ENCODE measurements at regions not wholly inside any gene's neighbourhood (a gene's known extent, or its start where the extent isn't known, plus 50 kb on each side); places are given as distances from the start of the nearest gene placed in this dataset.

DNA sequence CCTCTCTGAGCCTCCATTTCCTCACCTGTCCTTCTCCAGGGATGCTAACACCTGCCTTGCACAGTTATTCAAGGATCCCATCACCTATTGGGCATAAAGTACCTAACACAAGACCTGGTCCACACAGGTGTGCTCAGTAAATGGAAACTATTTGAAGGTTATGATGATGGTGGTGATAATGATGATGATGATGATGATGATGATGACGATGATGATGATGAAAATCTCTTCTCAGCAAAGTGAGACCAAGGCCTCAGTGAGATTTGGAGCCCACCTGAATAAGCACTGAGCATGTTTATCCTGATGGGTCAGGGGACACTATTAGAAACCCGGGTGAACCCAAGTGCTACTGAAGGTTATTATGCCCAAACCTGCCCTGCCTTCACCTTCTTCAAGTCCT is 100.7 kb downstream of the DMRTA2 start:
- no peak overlapping the region for H3K4me3 ChIP-seq
- no peak for DNase-seq (ENCODE audit: low read depth, low spot score)
- no peak overlapping the region for H3K27ac ChIP-seq
- H3K36me3 ChIP-seq (ENCODE audit: insufficient read depth, low read length), result no peaks in the 10 kb centered on the region
- TF ChIP-seq EZH2 (IDR thresholded peaks at IDR 0.05) (no peak), POLR2AphosphoS5 (IDR thresholded peaks at IDR 0.05; ENCODE audit: borderline replicate concordance, low read depth, low read length) (no peak), FOXP2 (optimal IDR thresholded peaks at IDR 0.05; ENCODE audit: control extremely low read depth, extremely low read length, insufficient read depth) (no peak)
- H3K9me3 ChIP-seq (ENCODE audit: low read depth, low read length), result no peaks in the 10 kb centered on the region
- H3K9ac ChIP-seq (ENCODE audit: insufficient read length), result no peak overlapping the region

DNA sequence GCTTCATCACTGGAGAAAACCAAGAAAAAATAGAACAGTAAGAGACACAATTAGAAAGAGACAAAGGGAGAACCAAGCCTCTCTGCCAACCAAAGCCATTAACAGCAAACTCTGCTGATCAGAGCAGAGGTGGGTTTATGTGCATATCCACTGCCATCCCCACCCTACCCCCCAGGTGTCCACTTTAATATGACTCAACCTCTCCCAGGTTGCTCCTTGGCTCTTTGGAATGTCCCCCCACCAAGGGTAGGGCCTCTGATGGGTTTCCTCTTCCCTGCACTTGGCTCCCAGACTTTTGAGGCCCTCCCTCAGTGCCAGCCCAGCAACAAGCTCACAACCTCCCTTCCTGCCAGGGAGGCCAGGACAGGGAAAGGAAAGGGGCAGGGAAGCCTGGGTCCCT is 104.8 kb downstream of the DMRTA2 start:
- Histone ChIP-seq H3K9ac (ENCODE audit: insufficient read length) (no peak overlapping the region), H3K4me3 (no peak overlapping the region), H3K36me3 (ENCODE audit: insufficient read depth, low read length) (no peaks in the 10 kb centered on the region), H3K27ac (no peak overlapping the region), H3K9me3 (ENCODE audit: low read depth, low read length) (no peaks in the 10 kb centered on the region)
- DNase-seq (ENCODE audit: low read depth, low spot score), result no peak
- TF ChIP-seq EZH2 (IDR thresholded peaks at IDR 0.05) (no peak), POLR2AphosphoS5 (IDR thresholded peaks at IDR 0.05; ENCODE audit: borderline replicate concordance, low read depth, low read length) (no peak), FOXP2 (optimal IDR thresholded peaks at IDR 0.05; ENCODE audit: control extremely low read depth, extremely low read length, insufficient read depth) (no peak)

DNA sequence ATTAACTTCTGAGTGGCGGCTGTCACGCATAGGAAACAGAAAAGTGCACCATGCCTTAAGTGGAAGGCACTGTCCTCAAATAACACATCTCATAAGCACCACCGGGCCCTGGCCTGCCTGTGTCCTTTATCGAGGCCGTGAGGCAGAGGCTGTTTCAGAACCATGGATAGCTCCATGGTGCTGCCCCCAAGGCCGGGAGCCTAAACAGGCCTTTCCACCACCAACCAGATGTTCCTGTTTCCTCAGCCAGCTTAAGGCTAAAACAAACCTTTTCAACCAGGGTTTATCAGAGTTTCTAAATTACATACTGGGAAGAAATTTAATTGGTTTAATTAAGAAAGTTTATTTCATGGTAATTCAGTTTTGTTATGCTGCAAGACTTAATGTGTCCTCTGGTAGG is 114.4 kb downstream of the DMRTA2 start:
- no peak overlapping the region for H3K9ac ChIP-seq (ENCODE audit: insufficient read length)
- H3K36me3 ChIP-seq (ENCODE audit: insufficient read depth, low read length), result no peaks in the 10 kb centered on the region
- no peak overlapping the region for H3K4me3 ChIP-seq
- no peak for TF ChIP-seq POLR2AphosphoS5 (IDR thresholded peaks at IDR 0.05; ENCODE audit: borderline replicate concordance, low read depth, low read length)
- no peak overlapping the region for H3K27ac ChIP-seq
- no peaks in the 10 kb centered on the region for H3K9me3 ChIP-seq (ENCODE audit: low read depth, low read length)
- DNase-seq (ENCODE audit: low read depth, low spot score), result no peak

DNA sequence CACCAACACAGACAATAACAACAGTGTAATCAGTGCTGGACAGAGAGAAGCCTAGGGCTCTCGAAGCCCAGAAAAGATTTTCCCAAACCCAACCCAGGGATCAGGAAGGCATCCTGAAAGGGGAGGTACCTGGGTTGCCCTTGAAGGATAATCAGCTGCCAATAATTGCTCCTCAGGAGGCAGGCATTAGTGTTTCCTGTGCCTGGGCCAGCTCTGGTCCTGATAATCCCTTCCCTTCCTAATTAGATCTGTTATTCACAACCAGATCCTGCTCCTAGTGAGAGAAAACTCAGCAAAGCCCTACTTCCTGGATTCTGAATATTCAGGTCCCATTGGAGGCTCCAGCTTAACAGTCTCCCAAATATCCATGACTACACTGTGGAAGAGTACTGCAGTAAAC is 117.4 kb downstream of the DMRTA2 start:
- DNase-seq (ENCODE audit: low read depth, low spot score), result no peak
- no peaks in the 10 kb centered on the region for H3K36me3 ChIP-seq (ENCODE audit: insufficient read depth, low read length)
- TF ChIP-seq POLR2AphosphoS5 (IDR thresholded peaks at IDR 0.05; ENCODE audit: borderline replicate concordance, low read depth, low read length) (no peak), FOXP2 (optimal IDR thresholded peaks at IDR 0.05; ENCODE audit: control extremely low read depth, extremely low read length, insufficient read depth) (no peak), EZH2 (IDR thresholded peaks at IDR 0.05) (no peak)
- H3K9ac ChIP-seq (ENCODE audit: insufficient read length), result no peak overlapping the region
- H3K9me3 ChIP-seq (ENCODE audit: low read depth, low read length), result no peaks in the 10 kb centered on the region
- H3K27ac ChIP-seq, result no peak overlapping the region
- H3K4me3 ChIP-seq, result no peak overlapping the region

DNA sequence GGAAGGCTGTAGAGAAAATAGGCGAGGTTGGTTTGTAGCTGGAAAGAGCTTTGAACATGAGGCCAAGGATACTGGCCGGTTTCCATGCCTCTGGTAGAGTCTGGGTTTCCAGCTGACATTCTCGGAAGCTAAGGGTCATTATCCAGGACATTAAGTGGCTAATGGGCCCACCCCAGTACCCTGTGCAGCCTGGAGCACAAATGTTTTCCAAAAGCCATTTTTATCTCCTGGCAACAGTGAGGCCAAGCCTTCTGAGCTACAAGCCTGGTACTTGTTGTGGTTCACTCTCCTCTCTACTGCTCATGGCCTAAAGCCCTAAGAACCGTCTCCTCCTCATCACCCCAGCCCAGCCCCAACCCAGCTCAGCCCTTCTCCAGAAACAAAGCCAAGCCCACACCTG is 122.9 kb downstream of the DMRTA2 start:
- DNase-seq (ENCODE audit: low read depth, low spot score), result no peak
- no peak overlapping the region for H3K4me3 ChIP-seq
- TF ChIP-seq POLR2AphosphoS5 (IDR thresholded peaks at IDR 0.05; ENCODE audit: borderline replicate concordance, low read depth, low read length) (no peak), FOXP2 (optimal IDR thresholded peaks at IDR 0.05; ENCODE audit: control extremely low read depth, extremely low read length, insufficient read depth) (no peak), EZH2 (IDR thresholded peaks at IDR 0.05) (no peak)
- no peak overlapping the region for H3K27ac ChIP-seq
- H3K36me3 ChIP-seq (ENCODE audit: insufficient read depth, low read length), result no peaks in the 10 kb centered on the region
- no peak overlapping the region for H3K9ac ChIP-seq (ENCODE audit: insufficient read length)
- H3K9me3 ChIP-seq (ENCODE audit: low read depth, low read length), result no peaks in the 10 kb centered on the region

DNA sequence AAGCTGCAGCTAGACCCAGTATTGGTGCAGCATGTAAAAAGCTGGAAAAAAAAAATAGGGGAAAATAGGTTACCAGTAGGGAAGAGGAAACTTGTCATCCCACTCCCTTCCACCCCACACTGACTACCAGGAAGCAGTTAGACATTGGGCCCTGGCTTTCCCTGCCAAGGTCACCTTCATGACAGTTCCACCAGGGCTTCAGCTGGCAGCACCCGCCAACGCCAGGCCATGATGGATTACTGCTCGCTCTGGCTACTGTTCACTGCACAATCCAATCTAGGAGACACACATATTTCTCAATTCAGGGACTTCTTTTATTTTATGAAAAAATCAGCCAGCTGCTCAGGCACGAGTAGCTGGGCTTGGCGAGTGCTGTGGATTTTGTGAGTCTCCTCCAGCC is 127.7 kb downstream of the DMRTA2 start:
- no peak overlapping the region for H3K9ac ChIP-seq (ENCODE audit: insufficient read length)
- no peaks in the 10 kb centered on the region for H3K36me3 ChIP-seq (ENCODE audit: insufficient read depth, low read length)
- H3K27ac ChIP-seq, result no peak overlapping the region
- DNase-seq (ENCODE audit: low read depth, low spot score), result no peak
- TF ChIP-seq FOXP2 (optimal IDR thresholded peaks at IDR 0.05; ENCODE audit: control extremely low read depth, extremely low read length, insufficient read depth) (no peak), POLR2AphosphoS5 (IDR thresholded peaks at IDR 0.05; ENCODE audit: borderline replicate concordance, low read depth, low read length) (no peak), EZH2 (IDR thresholded peaks at IDR 0.05) (no peak)
- no peak overlapping the region for H3K4me3 ChIP-seq
- H3K9me3 ChIP-seq (ENCODE audit: low read depth, low read length), result no peaks in the 10 kb centered on the region

DNA sequence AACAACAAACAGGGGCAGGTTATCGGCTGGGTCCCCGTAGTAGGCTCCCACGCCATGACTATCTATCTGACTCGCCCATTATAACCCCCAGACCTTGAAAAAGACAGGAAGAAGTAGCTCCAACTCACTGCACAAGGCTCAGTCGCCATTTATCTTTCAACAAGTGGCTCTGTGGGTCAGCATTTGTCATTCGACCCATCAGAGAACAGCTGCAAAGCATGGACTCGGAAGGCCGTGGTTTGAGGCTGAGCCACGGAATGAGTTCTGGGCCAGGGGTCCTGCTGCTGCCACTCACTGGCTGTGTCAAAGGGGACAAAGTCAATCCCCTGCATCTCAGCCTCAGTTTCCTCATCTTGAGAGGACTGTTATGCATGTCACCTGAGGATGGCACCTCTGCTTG is 131.0 kb downstream of the DMRTA2 start:
- DNase-seq (ENCODE audit: low read depth, low spot score), result no peak
- Histone ChIP-seq H3K36me3 (ENCODE audit: insufficient read depth, low read length) (no peaks in the 10 kb centered on the region), H3K27ac (no peak overlapping the region), H3K9ac (ENCODE audit: insufficient read length) (no peak overlapping the region), H3K4me3 (no peak overlapping the region), H3K9me3 (ENCODE audit: low read depth, low read length) (no peaks in the 10 kb centered on the region)
- TF ChIP-seq FOXP2 (optimal IDR thresholded peaks at IDR 0.05; ENCODE audit: control extremely low read depth, extremely low read length, insufficient read depth) (no peak), EZH2 (IDR thresholded peaks at IDR 0.05) (no peak), POLR2AphosphoS5 (IDR thresholded peaks at IDR 0.05; ENCODE audit: borderline replicate concordance, low read depth, low read length) (no peak)

DNA sequence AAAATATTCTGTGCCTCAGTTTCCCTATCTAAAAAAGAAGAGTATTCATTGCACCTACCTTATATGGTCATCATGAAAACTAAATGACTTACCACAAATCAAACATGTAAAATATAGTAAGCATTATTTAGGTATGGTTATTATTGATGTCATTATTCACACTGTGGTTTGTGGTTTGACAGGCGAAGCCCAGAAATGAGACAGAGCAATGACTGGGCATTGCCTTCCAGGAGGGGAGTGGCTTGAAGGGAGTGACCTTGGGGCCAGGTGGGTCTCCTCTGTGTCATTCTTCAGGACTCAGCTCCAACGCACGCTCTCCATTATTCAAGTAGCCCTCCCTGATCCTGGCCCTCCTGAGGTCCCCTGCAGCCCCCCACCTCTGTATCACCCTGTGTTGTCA is 133.7 kb downstream of the DMRTA2 start:
- TF ChIP-seq FOXP2 (optimal IDR thresholded peaks at IDR 0.05; ENCODE audit: control extremely low read depth, extremely low read length, insufficient read depth) (no peak), EZH2 (IDR thresholded peaks at IDR 0.05) (no peak), POLR2AphosphoS5 (IDR thresholded peaks at IDR 0.05; ENCODE audit: borderline replicate concordance, low read depth, low read length) (no peak)
- Histone ChIP-seq H3K9ac (ENCODE audit: insufficient read length) (no peak overlapping the region), H3K4me3 (no peak overlapping the region), H3K9me3 (ENCODE audit: low read depth, low read length) (no peaks in the 10 kb centered on the region), H3K27ac (no peak overlapping the region), H3K36me3 (ENCODE audit: insufficient read depth, low read length) (no peaks in the 10 kb centered on the region)
- DNase-seq (ENCODE audit: low read depth, low spot score), result no peak

DNA sequence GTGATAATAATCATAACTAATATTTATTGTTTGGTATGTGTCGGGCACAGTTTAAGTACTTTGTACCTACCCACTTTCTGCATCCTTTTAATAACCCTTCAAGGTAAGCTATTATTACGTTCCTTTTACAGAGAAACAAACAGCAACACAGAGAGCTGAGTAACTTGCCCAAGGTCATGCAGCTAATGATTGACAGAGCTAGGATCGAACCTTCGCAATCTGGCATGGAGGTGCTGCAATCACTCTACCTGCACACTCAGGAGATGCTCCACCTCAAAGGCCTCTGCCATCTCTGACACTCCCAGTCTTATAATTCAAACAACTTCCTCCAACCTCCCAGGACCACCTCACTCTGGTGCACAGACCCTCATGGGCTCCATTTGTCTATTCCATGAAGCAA is 137.2 kb downstream of the DMRTA2 start:
- Histone ChIP-seq H3K4me3 (no peak overlapping the region), H3K9ac (ENCODE audit: insufficient read length) (no peak overlapping the region), H3K36me3 (ENCODE audit: insufficient read depth, low read length) (no peaks in the 10 kb centered on the region), H3K9me3 (ENCODE audit: low read depth, low read length) (no peaks in the 10 kb centered on the region), H3K27ac (no peak overlapping the region)
- TF ChIP-seq EZH2 (IDR thresholded peaks at IDR 0.05) (no peak), FOXP2 (optimal IDR thresholded peaks at IDR 0.05; ENCODE audit: control extremely low read depth, extremely low read length, insufficient read depth) (no peak), POLR2AphosphoS5 (IDR thresholded peaks at IDR 0.05; ENCODE audit: borderline replicate concordance, low read depth, low read length) (no peak)
- DNase-seq (ENCODE audit: low read depth, low spot score), result no peak

Measured in SK-N-MC (cell line).